KMS-11 (cell line): ENCODE measurements at regions not wholly inside any gene's neighbourhood (a gene's known extent, or its start where the extent isn't known, plus 50 kb on each side); places are given as distances from the start of the nearest gene placed in this dataset.

Experiments used
- H2AFZ ChIP-seq: fragments of 200-600 bp; sonication (generic); 2 replicates; pipeline ENCODE4 v1.6.1; 2016; ENCODE audit warnings: antibody characterized with exemption, mixed run types, low read depth
- H3K27ac ChIP-seq: fragments of 200-600 bp; sonication (generic); 2 replicates; pipeline ENCODE4 v1.6.1; 2016; ENCODE audit warnings: mild to moderate bottlenecking, mixed run types
- H3K27me3 ChIP-seq: fragments of 200-600 bp; sonication (generic); 2 replicates; pipeline ENCODE4 v1.6.1; 2017; ENCODE audit warnings: mild to moderate bottlenecking, low read depth, mixed run types, moderate library complexity; ENCODE audit not compliant: insufficient read depth
- H3K36me3 ChIP-seq: fragments of 200-600 bp; sonication (generic); 2 replicates; pipeline ENCODE4 v1.6.1; 2017; ENCODE audit warnings: mild to moderate bottlenecking, mixed run types; ENCODE audit not compliant: insufficient read depth
- H3K4me1 ChIP-seq: fragments of 200-600 bp; sonication (generic); 2 replicates; pipeline ENCODE4 v1.6.1; 2016; ENCODE audit warnings: mild to moderate bottlenecking, low read depth, mixed run types; ENCODE audit not compliant: poor library complexity, severe bottlenecking
- H3K4me2 ChIP-seq: fragments of 200-600 bp; sonication (generic); 2 replicates; pipeline ENCODE4 v1.7.0; 2016; ENCODE audit warnings: mild to moderate bottlenecking, mixed run types
- H3K4me3 ChIP-seq: fragments of 200-600 bp; sonication (generic); IDR thresholded peaks from 2 replicates; pipeline ENCODE4 v1.6.1; 2017; ENCODE audit warnings: low read depth, low read length, mixed read lengths; ENCODE audit not compliant: insufficient read depth
- H3K79me2 ChIP-seq: fragments of 200-600 bp; sonication (generic); 2 replicates; pipeline ENCODE4 v1.6.1; 2016; ENCODE audit warnings: low read depth, mixed run types; ENCODE audit not compliant: insufficient read depth
- H3K9ac ChIP-seq: fragments of 200-600 bp; sonication (generic); 2 replicates; pipeline ENCODE4 v1.6.1; 2016; ENCODE audit warnings: mild to moderate bottlenecking, mixed run types
- H4K20me1 ChIP-seq: fragments of 200-600 bp; sonication (generic); 2 replicates; pipeline ENCODE4 v1.6.1; 2016; ENCODE audit warnings: mild to moderate bottlenecking, mixed run types; ENCODE audit not compliant: insufficient read depth
- CTCF ChIP-seq: fragments of 200-600 bp; sonication (generic); conservative IDR thresholded peaks from 2 replicates; pipeline ENCODE4 v1.6.1; 2017; ENCODE audit warnings: low read depth, mild to moderate bottlenecking, antibody characterized with exemption, low read length, moderate library complexity, mixed read lengths

- Histone ChIP-seq H3K27me3 (no peaks in the 10 kb centered on the region), H3K4me3 (no peak overlapping the region), H3K4me1 (no peaks in the 10 kb centered on the region), H3K36me3 (no peaks in the 10 kb centered on the region), H3K9ac (no peak overlapping the region), H3K79me2 (no peaks in the 10 kb centered on the region), H3K4me2 (no peak overlapping the region), H4K20me1 (no peaks in the 10 kb centered on the region), H2AFZ (no peak overlapping the region), H3K27ac (no peak overlapping the region)
- TF ChIP-seq CTCF: no peak
These were observed 143.6 kb upstream of the GRM7 start for GRCh38 chr3:6717026-6717943.

- Histone ChIP-seq H3K27ac (no peak overlapping the region), H3K36me3 (no peaks in the 10 kb centered on the region), H2AFZ (no peak overlapping the region), H3K9ac (no peak overlapping the region), H3K4me1 (no peaks in the 10 kb centered on the region), H3K4me3 (no peak overlapping the region), H3K27me3 (no peaks in the 10 kb centered on the region), H3K79me2 (no peaks in the 10 kb centered on the region), H4K20me1 (no peaks in the 10 kb centered on the region), H3K4me2 (no peak overlapping the region)
- no peak for TF ChIP-seq CTCF
These were observed 140.9 kb upstream of the GRM7 start for GRCh38 chr3:6719999-6720398.

GRCh38 chr3:6721491-6721890, 139.4 kb upstream of the GRM7 start:
- Histone ChIP-seq H3K4me1 (no peaks in the 10 kb centered on the region), H3K27ac (no peak overlapping the region), H3K4me3 (no peak overlapping the region), H2AFZ (no peak overlapping the region), H3K79me2 (no peaks in the 10 kb centered on the region), H3K27me3 (no peaks in the 10 kb centered on the region), H3K36me3 (no peaks in the 10 kb centered on the region), H3K9ac (no peak overlapping the region), H4K20me1 (no peaks in the 10 kb centered on the region), H3K4me2 (no peak overlapping the region)
- no peak for TF ChIP-seq CTCF

- no peak overlapping the region for H2AFZ ChIP-seq
- no peak overlapping the region for H3K9ac ChIP-seq
- no peak overlapping the region for H3K27ac ChIP-seq
- no peak overlapping the region for H3K4me2 ChIP-seq
- no peaks in the 10 kb centered on the region for H4K20me1 ChIP-seq
- no peaks in the 10 kb centered on the region for H3K4me1 ChIP-seq
- H3K36me3 ChIP-seq: no peaks in the 10 kb centered on the region
- H3K27me3 ChIP-seq: no peaks in the 10 kb centered on the region
- H3K79me2 ChIP-seq: no peaks in the 10 kb centered on the region
- no peak overlapping the region for H3K4me3 ChIP-seq
- TF ChIP-seq CTCF: no peak
These were observed 137.7 kb upstream of the GRM7 start for GRCh38 chr3:6723205-6723604.
